KMS-11 (cell line): ENCODE measurements at regions not wholly inside any gene's neighbourhood (a gene's known extent, or its start where the extent isn't known, plus 50 kb on each side); places are given as distances from the start of the nearest gene placed in this dataset.

Experiments
- H2AFZ ChIP-seq: fragments of 200-600 bp; sonication (generic); 2 replicates; pipeline ENCODE4 v1.6.1; 2016; ENCODE audit warnings: antibody characterized with exemption, mixed run types, low read depth
- H3K27ac ChIP-seq: fragments of 200-600 bp; sonication (generic); 2 replicates; pipeline ENCODE4 v1.6.1; 2016; ENCODE audit warnings: mild to moderate bottlenecking, mixed run types
- H3K27me3 ChIP-seq: fragments of 200-600 bp; sonication (generic); 2 replicates; pipeline ENCODE4 v1.6.1; 2017; ENCODE audit warnings: mild to moderate bottlenecking, low read depth, mixed run types, moderate library complexity; ENCODE audit not compliant: insufficient read depth
- H3K36me3 ChIP-seq: fragments of 200-600 bp; sonication (generic); 2 replicates; pipeline ENCODE4 v1.6.1; 2017; ENCODE audit warnings: mild to moderate bottlenecking, mixed run types; ENCODE audit not compliant: insufficient read depth
- H3K4me1 ChIP-seq: fragments of 200-600 bp; sonication (generic); 2 replicates; pipeline ENCODE4 v1.6.1; 2016; ENCODE audit warnings: mild to moderate bottlenecking, low read depth, mixed run types; ENCODE audit not compliant: poor library complexity, severe bottlenecking
- H3K4me2 ChIP-seq: fragments of 200-600 bp; sonication (generic); 2 replicates; pipeline ENCODE4 v1.7.0; 2016; ENCODE audit warnings: mild to moderate bottlenecking, mixed run types
- H3K4me3 ChIP-seq: fragments of 200-600 bp; sonication (generic); IDR thresholded peaks from 2 replicates; pipeline ENCODE4 v1.6.1; 2017; ENCODE audit warnings: low read depth, low read length, mixed read lengths; ENCODE audit not compliant: insufficient read depth
- H3K79me2 ChIP-seq: fragments of 200-600 bp; sonication (generic); 2 replicates; pipeline ENCODE4 v1.6.1; 2016; ENCODE audit warnings: low read depth, mixed run types; ENCODE audit not compliant: insufficient read depth
- H3K9ac ChIP-seq: fragments of 200-600 bp; sonication (generic); 2 replicates; pipeline ENCODE4 v1.6.1; 2016; ENCODE audit warnings: mild to moderate bottlenecking, mixed run types
- H4K20me1 ChIP-seq: fragments of 200-600 bp; sonication (generic); 2 replicates; pipeline ENCODE4 v1.6.1; 2016; ENCODE audit warnings: mild to moderate bottlenecking, mixed run types; ENCODE audit not compliant: insufficient read depth
- CTCF ChIP-seq: fragments of 200-600 bp; sonication (generic); conservative IDR thresholded peaks from 2 replicates; pipeline ENCODE4 v1.6.1; 2017; ENCODE audit warnings: low read depth, mild to moderate bottlenecking, antibody characterized with exemption, low read length, moderate library complexity, mixed read lengths

GRCh38 chr5:112682621-112683061, 55.0 kb upstream of the APC start:
- H3K4me3 ChIP-seq = no peak overlapping the region
- H3K4me1 ChIP-seq = peaks cover 16% of the 10 kb centered on the region
- no peak overlapping the region for H2AFZ ChIP-seq
- no peak overlapping the region for H3K9ac ChIP-seq
- no peaks in the 10 kb centered on the region for H3K36me3 ChIP-seq
- no peaks in the 10 kb centered on the region for H3K27me3 ChIP-seq
- H3K4me2 ChIP-seq = no peak overlapping the region
- no peak for TF ChIP-seq CTCF
- H4K20me1 ChIP-seq = no peaks in the 10 kb centered on the region
- no peak overlapping the region for H3K27ac ChIP-seq
- no peaks in the 10 kb centered on the region for H3K79me2 ChIP-seq

- Histone ChIP-seq H3K79me2 (no peaks in the 10 kb centered on the region), H3K4me3 (no peak overlapping the region), H4K20me1 (no peaks in the 10 kb centered on the region), H3K27me3 (no peaks in the 10 kb centered on the region), H3K9ac (no peak overlapping the region), H3K4me1 (peaks cover 16% of the 10 kb centered on the region), H2AFZ (no peak overlapping the region), H3K27ac (no peak overlapping the region), H3K36me3 (no peaks in the 10 kb centered on the region), H3K4me2 (no peak overlapping the region)
- no peak for TF ChIP-seq CTCF
These were observed 53.6 kb upstream of the APC start for GRCh38 chr5:112684121-112684520.

GRCh38 chr5:112684737-112685136, 52.9 kb upstream of the APC start:
- no peak overlapping the region for H3K4me3 ChIP-seq
- no peak overlapping the region for H2AFZ ChIP-seq
- H3K79me2 ChIP-seq = no peaks in the 10 kb centered on the region
- peaks cover 16% of the 10 kb centered on the region for H3K4me1 ChIP-seq
- H3K27me3 ChIP-seq = no peaks in the 10 kb centered on the region
- H3K27ac ChIP-seq = no peak overlapping the region
- no peak overlapping the region for H3K9ac ChIP-seq
- no peak overlapping the region for H3K4me2 ChIP-seq
- H4K20me1 ChIP-seq = no peaks in the 10 kb centered on the region
- no peak for TF ChIP-seq CTCF
- H3K36me3 ChIP-seq = no peaks in the 10 kb centered on the region

GRCh38 chr5:112685386-112685785, 52.3 kb upstream of the APC start:
- Histone ChIP-seq H3K27ac (no peak overlapping the region), H3K4me2 (no peak overlapping the region), H3K4me3 (no peak overlapping the region), H3K79me2 (no peaks in the 10 kb centered on the region), H3K9ac (no peak overlapping the region), H3K36me3 (no peaks in the 10 kb centered on the region), H3K27me3 (no peaks in the 10 kb centered on the region), H4K20me1 (no peaks in the 10 kb centered on the region), H2AFZ (no peak overlapping the region), H3K4me1 (peaks cover 16% of the 10 kb centered on the region)
- no peak for TF ChIP-seq CTCF
